ENCODE measurements at regions not wholly inside any gene's neighbourhood (a gene's known extent, or its start where the extent isn't known, plus 50 kb on each side); places are given as distances from the start of the nearest gene placed in this dataset.

- DNase-seq: no peak
These were observed 635.9 kb upstream of the SUCLG2 start for GRCh38 chr3:68290333-68290732.

GRCh38 chr3:68288085-68288484 is 633.7 kb upstream of the SUCLG2 start:
- DNase-seq: no peak

- DNase-seq: no peak
These were observed 632.7 kb upstream of the SUCLG2 start for GRCh38 chr3:68287101-68287500.

GRCh38 chr3:68274286-68274685 is 619.9 kb upstream of the SUCLG2 start:
- no peak for DNase-seq

GRCh38 chr3:68271145-68271544 is 616.7 kb upstream of the SUCLG2 start:
- no peak for DNase-seq

- DNase-seq: no peak
These were observed 602.3 kb upstream of the SUCLG2 start for GRCh38 chr3:68256635-68257223.

- no peak for DNase-seq
These were observed 594.9 kb upstream of the SUCLG2 start for GRCh38 chr3:68249265-68249664.

- no peak for DNase-seq
These were observed 588.2 kb upstream of the SUCLG2 start for GRCh38 chr3:68242606-68243005.

- no peak for DNase-seq
These were observed 585.1 kb upstream of the SUCLG2 start for GRCh38 chr3:68239542-68239941.

- DNase-seq: no peak
These were observed 579.8 kb upstream of the SUCLG2 start for GRCh38 chr3:68234076-68234780.

- no peak for DNase-seq
These were observed 574.4 kb upstream of the SUCLG2 start for GRCh38 chr3:68228856-68229255.

- no peak for DNase-seq
These were observed 566.4 kb upstream of the SUCLG2 start for GRCh38 chr3:68220832-68221231.

GRCh38 chr3:68211637-68212036 is 557.2 kb upstream of the SUCLG2 start:
- no peak for DNase-seq

- no peak for DNase-seq
These were observed 556.2 kb upstream of the SUCLG2 start for GRCh38 chr3:68210635-68211034.

- no peak for DNase-seq
These were observed 552.9 kb upstream of the SUCLG2 start for GRCh38 chr3:68207327-68207726.

- no peak for DNase-seq
These were observed 552.2 kb upstream of the SUCLG2 start for GRCh38 chr3:68206524-68207117.

GRCh38 chr3:68186733-68187132 is 532.3 kb upstream of the SUCLG2 start:
- no peak for DNase-seq

GRCh38 chr3:68176600-68176999 is 522.2 kb upstream of the SUCLG2 start:
- no peak for DNase-seq

- no peak for DNase-seq
These were observed 518.7 kb upstream of the SUCLG2 start for GRCh38 chr3:68173012-68173634.

GRCh38 chr3:68172039-68172438 is 517.6 kb upstream of the SUCLG2 start:
- DNase-seq: no peak

GRCh38 chr3:68163968-68164367 is 509.6 kb upstream of the SUCLG2 start:
- no peak for DNase-seq

- no peak for DNase-seq
These were observed 508.6 kb upstream of the SUCLG2 start for GRCh38 chr3:68163062-68163461.

GRCh38 chr3:68162644-68163043 is 508.2 kb upstream of the SUCLG2 start:
- DNase-seq: no peak

- no peak for DNase-seq
These were observed 496.9 kb upstream of the SUCLG2 start for GRCh38 chr3:68151359-68151758.
